Neutrophil (primary cell): ENCODE measurements at regions not wholly inside any gene's neighbourhood (a gene's known extent, or its start where the extent isn't known, plus 50 kb on each side); places are given as distances from the start of the nearest gene placed in this dataset.
"Not testable (repeated sequence)": the region's sequence is repeated elsewhere in the genome, so short reads cannot be mapped to it uniquely, and the experiment has no call there.

Experiments
- H3K27ac ChIP-seq: fragments of 200-600 bp; sonication (generic); 2 replicates; pipeline ENCODE4 v1.5.1; 2016; ENCODE audit warnings: mild to moderate bottlenecking, moderate library complexity
- H3K27me3 ChIP-seq: fragments of 200-600 bp; sonication (generic); 2 replicates; pipeline ENCODE4 v1.6.0; 2016; ENCODE audit warnings: mild to moderate bottlenecking
- H3K36me3 ChIP-seq: fragments of 200-600 bp; sonication (generic); 2 replicates; pipeline ENCODE4 v1.5.1; 2017
- H3K4me1 ChIP-seq, 2 experiments: fragments of 200-600 bp in 1 of 2; sonication (generic) in 1 of 2; 1 replicate in 1 of 2; 2 replicates in 1 of 2; pipeline versions ENCODE4 v1.5.1 to v1.6.1; 2013 to 2016; ENCODE audit warnings: low read depth in 1 of 2, low read length in 1 of 2, mild to moderate bottlenecking in 1 of 2, moderate library complexity in 1 of 2; ENCODE audit not compliant: control insufficient read depth in 1 of 2, insufficient read depth in 1 of 2
- H3K4me3 ChIP-seq, 2 experiments: fragments of 200-600 bp in 1 of 2; sonication (generic) in 1 of 2; 1 replicate in 1 of 2; 2 replicates in 1 of 2; pipeline ENCODE4 v1.5.1; 2013 to 2016; ENCODE audit warnings: low read depth in 1 of 2, low read length in 1 of 2, mild to moderate bottlenecking in 1 of 2, moderate library complexity in 1 of 2
- H3K9me3 ChIP-seq: fragments of 200-600 bp; sonication (generic); 2 replicates; pipeline ENCODE4 v1.5.1; 2016
- CTCF ChIP-seq: fragments of 200-600 bp; sonication (generic); IDR thresholded peaks from 2 replicates; pipeline ENCODE4 v1.5.1; 2016; ENCODE audit warnings: antibody characterized with exemption

DNA sequence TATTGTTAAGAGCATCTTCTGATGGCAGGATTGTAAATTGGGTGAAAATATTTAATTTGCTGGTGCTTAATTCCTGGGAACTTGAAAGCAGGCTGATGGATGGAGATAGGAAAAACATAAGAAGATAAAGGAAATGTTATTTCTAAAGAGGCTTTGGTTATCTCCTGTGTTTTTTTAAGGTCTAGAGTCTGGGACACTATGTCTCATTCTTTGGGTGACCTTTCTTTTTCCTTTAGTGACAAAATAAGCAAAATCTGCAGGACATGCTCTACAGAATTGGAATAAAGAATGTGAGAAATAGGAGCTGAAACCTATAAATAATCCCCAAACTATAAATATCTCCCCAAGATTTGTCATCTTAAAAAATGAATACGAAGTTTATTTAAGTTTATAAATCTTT lies 241.7 kb downstream of the DSC3 start:
- H3K36me3 ChIP-seq, result no peaks in the 10 kb centered on the region
- H3K9me3 ChIP-seq, result no peaks in the 10 kb centered on the region
- TF ChIP-seq CTCF, result no peak
- no peak overlapping the region for H3K27ac ChIP-seq
- H3K4me3 ChIP-seq, result no peak overlapping the region
- H3K4me1 ChIP-seq, result no peaks in the 10 kb centered on the region
- no peaks in the 10 kb centered on the region for H3K27me3 ChIP-seq

DNA sequence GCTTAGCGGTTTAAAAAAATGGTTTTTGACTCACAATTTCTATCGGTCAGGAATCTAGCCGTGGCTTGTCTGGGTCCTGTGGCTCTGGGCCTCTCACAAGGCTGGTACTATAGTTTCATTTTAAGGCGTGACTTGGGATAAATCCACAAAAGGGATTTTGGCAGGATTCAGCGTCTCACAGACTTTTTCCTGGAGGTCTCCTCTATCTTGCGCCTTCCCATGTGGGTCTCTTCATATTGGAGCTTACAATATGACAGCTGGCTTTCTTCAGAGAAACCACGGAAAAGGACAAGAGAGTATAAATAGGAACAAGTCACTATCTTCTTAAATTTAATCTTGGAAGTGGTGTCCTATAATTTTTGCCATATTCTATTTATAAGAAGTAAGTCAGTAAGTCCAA lies 250.5 kb downstream of the DSC3 start:
- Histone ChIP-seq H3K27me3 (no peaks in the 10 kb centered on the region), H3K4me1 (no peaks in the 10 kb centered on the region), H3K27ac (no peak overlapping the region), H3K36me3 (no peaks in the 10 kb centered on the region), H3K4me3 (no peak overlapping the region), H3K9me3 (no peaks in the 10 kb centered on the region)
- TF ChIP-seq CTCF, result no peak

DNA sequence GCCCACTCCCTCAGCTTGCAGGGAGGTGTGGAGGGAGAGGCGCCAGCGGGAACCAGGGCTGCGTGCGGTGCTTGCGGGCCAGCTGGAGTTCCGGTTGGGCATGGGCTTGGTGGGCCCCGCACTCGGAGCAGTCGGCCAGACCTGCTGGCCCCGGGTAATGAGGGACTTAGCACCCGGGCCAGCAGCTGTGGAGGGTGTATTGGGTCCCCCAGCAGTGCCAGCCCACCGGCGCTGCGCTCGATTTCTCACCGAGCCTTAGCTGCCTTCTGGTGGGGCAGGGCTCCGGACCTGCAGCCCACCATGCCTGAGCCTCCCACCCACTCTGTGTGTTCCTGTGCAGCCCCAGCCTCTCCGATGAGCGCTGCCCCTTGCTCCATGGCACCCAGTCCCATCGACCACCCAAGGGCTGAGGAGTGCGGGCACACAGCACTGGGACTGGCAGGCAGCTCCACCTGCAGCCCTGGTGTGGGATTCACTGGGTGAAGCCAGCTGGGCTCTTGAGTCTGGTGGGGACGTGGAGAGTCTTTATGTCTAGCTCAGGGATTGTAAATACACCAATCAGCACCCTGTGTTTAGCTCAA lies 254.0 kb downstream of the DSC3 start:
- H3K4me1 ChIP-seq, H3K36me3 ChIP-seq, H3K27ac ChIP-seq, H3K27me3 ChIP-seq, H3K9me3 ChIP-seq, H3K4me3 ChIP-seq: not testable (repeated sequence)

DNA sequence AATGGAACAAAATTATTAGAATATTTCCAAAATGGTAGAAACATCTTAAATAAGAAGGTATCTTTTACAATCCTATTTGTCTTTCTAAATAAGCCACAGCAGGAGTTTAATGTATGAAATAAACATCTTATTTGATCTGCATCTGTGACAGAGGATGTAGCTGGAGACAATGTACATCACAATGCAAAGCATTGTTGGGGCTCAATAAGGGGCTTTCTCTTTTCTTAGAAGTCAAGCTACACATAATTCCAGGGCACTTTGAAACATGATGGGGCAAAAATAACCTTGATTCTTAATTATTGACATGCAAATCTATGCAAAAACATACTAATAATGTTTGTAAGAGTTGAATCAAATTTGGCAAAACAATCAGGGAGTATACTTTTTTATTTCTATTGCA lies 255.1 kb downstream of the DSC3 start:
- TF ChIP-seq CTCF, result no peak

GRCh38 chr18:30781601-30782000 lies 260.9 kb downstream of the DSC3 start:
- no peak for TF ChIP-seq CTCF
- no peaks in the 10 kb centered on the region for H3K9me3 ChIP-seq

More for the DNA sequence above, 255.1 kb downstream of the DSC3 start:
- Histone ChIP-seq H3K9me3 (no peaks in the 10 kb centered on the region), H3K4me1 (no peaks in the 10 kb centered on the region), H3K4me3 (no peak overlapping the region), H3K27me3 (no peaks in the 10 kb centered on the region), H3K36me3 (no peaks in the 10 kb centered on the region), H3K27ac (no peak overlapping the region)

GRCh38 chr18:30775629-30776028 lies 266.9 kb downstream of the DSC3 start:
- Histone ChIP-seq H3K27me3 (no peaks in the 10 kb centered on the region), H3K4me1 (no peaks in the 10 kb centered on the region), H3K36me3 (no peaks in the 10 kb centered on the region), H3K9me3 (no peaks in the 10 kb centered on the region), H3K4me3 (no peak overlapping the region), H3K27ac (no peak overlapping the region)
- TF ChIP-seq CTCF, result no peak

More at GRCh38 chr18:30781601-30782000, 260.9 kb downstream of the DSC3 start:
- H3K4me3 ChIP-seq, result no peak overlapping the region
- H3K27ac ChIP-seq, result no peak overlapping the region
- H3K27me3 ChIP-seq, result no peaks in the 10 kb centered on the region
- no peaks in the 10 kb centered on the region for H3K4me1 ChIP-seq
- no peaks in the 10 kb centered on the region for H3K36me3 ChIP-seq

DNA sequence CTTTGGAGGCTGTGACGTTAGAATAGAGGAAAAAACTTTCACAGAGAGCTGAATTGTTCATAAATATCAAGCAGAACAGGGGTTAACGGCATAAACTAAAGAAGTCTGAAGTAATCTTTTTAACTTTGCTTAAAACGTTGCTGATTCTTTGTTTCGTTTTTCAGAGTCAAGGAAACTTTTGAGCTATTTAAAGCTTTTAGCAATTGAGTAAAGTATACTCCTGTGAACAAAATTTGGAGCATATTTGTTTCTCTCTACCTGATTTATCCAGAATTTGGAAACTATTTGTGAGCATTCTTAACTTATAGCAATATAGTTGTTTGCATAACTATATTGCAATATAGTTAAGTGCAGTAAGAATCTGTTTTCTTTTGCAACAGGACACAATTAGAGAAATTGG lies 270.4 kb downstream of the DSC3 start:
- H3K27me3 ChIP-seq, H3K36me3 ChIP-seq, H3K4me3 ChIP-seq: not testable (repeated sequence)

More for the DNA sequence above, 270.4 kb downstream of the DSC3 start:
- H3K27ac ChIP-seq, H3K9me3 ChIP-seq, H3K4me1 ChIP-seq: not testable (repeated sequence)
